ENCODE measurements at regions not wholly inside any gene's neighbourhood (a gene's known extent, or its start where the extent isn't known, plus 50 kb on each side); places are given as distances from the start of the nearest gene placed in this dataset.
"Not testable (repeated sequence)": the region's sequence is repeated elsewhere in the genome, so short reads cannot be mapped to it uniquely, and the experiment has no call there.

GRCh38 chr6:26275663-26276062 is 89.3 kb upstream of the BTN3A2 start:
- TF ChIP-seq CTCF (IDR thresholded peaks at IDR 0.05; ENCODE audit: low read depth, low read length): no peak
- H3K36me3 ChIP-seq: peaks cover 2% of the 10 kb centered on the region; the same call in 1 of the 2 replicates
- no peaks in the 10 kb centered on the region for H3K27me3 ChIP-seq (ENCODE audit: insufficient read depth, low read depth, severe bottlenecking)
- no peak overlapping the region for H3K27ac ChIP-seq
- H3K9me3 ChIP-seq (ENCODE audit: severe bottlenecking): peaks cover 17% of the 10 kb centered on the region
- H3K4me3 ChIP-seq (ENCODE audit: low read depth, low read length): no peak overlapping the region
- no peak for DNase-seq

DNA sequence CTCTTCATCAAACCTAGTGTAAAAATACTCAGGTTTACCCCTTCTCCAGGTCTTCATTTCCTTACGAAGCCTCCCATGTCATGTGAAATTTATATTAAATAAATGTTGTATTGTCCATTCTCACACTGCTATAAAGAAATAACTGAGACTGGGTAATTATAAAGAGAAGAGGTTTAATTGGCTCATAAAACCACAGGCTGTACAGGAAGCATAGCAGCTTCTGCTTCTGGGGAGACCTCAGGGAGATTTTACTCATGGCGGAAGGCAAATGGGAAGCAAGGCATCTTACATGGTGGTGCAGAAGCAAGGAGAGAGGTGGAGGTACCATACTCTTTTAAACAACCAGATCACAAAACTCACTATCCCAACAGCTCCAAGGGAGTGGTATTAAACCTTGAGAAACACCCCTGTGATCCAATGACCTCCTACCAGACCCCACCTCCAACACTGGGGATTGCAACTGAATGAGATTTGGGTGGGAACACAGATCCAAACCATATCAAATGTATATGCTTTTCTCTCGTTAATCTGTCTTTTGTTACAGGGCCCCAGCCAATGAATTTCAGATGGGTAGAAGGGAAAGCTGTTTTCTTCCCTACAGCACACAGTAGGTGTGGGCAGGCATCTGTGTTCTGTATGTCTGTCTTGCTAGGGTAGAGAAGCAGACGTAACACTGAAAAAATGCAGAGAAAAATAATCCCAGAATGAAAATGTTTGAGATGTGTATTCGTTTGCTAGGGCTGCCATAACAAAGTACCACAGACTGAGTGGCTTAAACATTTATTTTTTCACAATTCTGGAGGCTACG is 88.0 kb upstream of the BTN3A2 start:
- DNase-seq: no peak
- TF ChIP-seq CTCF (IDR thresholded peaks at IDR 0.05; ENCODE audit: low read depth, low read length): no peak
- Histone ChIP-seq H3K27me3 (ENCODE audit: insufficient read depth, low read depth, severe bottlenecking) (no peaks in the 10 kb centered on the region), H3K36me3 (peaks cover 7% of the 10 kb centered on the region; the same call in 1 of the 2 replicates), H3K9me3 (ENCODE audit: severe bottlenecking) (peaks cover 10% of the 10 kb centered on the region), H3K27ac (no peak overlapping the region), H3K4me3 (ENCODE audit: low read depth, low read length) (no peak overlapping the region)

GRCh38 chr6:26278536-26278935 is 86.5 kb upstream of the BTN3A2 start:
- H3K9me3 ChIP-seq (ENCODE audit: severe bottlenecking): no peaks in the 10 kb centered on the region
- TF ChIP-seq CTCF (IDR thresholded peaks at IDR 0.05; ENCODE audit: low read depth, low read length): no peak
- H3K27me3 ChIP-seq (ENCODE audit: insufficient read depth, low read depth, severe bottlenecking): no peaks in the 10 kb centered on the region
- H3K4me3 ChIP-seq (ENCODE audit: low read depth, low read length): no peak overlapping the region
- no peak overlapping the region for H3K27ac ChIP-seq
- no peak for DNase-seq
- H3K36me3 ChIP-seq: peaks cover 7% of the 10 kb centered on the region; the same call in 1 of the 2 replicates

DNA sequence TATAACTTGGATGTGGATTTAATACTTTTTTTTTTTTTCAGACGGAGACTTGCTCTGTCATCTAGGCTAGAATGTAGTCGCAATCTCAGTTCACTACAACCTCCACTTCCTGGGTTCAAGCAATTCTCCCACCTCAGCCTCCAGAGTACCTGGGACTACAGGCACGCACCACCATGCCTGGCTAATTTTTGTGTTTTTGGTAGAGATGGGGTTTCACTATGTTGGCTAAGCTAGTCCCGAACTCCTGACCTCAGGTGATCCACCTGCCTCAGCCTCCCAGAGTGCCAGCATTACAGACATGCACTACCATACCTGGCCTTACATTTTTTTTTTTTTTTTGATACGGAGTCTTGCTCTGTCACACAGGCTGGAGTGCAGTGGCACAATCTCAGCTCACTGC is 85.6 kb upstream of the BTN3A2 start:
- H3K4me3 ChIP-seq (ENCODE audit: low read depth, low read length); H3K36me3 ChIP-seq; H3K9me3 ChIP-seq (ENCODE audit: severe bottlenecking); H3K27me3 ChIP-seq (ENCODE audit: insufficient read depth, low read depth, severe bottlenecking); DNase-seq; H3K27ac ChIP-seq: not testable (repeated sequence)

DNA sequence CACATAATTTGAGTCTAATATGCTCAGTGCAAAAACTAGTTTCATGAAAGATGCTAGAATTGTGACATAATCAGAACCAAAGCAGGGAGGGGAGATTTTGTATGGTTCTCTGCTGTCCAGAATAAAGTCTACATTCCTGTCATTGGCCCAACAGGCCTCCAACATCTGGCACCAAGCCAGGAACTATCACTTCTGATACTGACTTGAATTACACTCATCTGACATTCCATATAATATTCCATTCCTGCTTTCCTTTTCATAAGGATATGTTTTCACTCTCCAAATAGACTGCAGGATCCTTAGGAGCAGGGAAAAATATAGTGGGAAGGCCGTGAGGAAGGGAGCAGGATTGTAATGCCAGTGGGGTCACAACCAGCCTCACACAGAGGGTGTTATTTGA is 84.6 kb upstream of the BTN3A2 start:
- no peaks in the 10 kb centered on the region for H3K27me3 ChIP-seq (ENCODE audit: insufficient read depth, low read depth, severe bottlenecking)
- no peaks in the 10 kb centered on the region for H3K9me3 ChIP-seq (ENCODE audit: severe bottlenecking)
- no peak overlapping the region for H3K4me3 ChIP-seq (ENCODE audit: low read depth, low read length)
- peaks cover 7% of the 10 kb centered on the region; the same call in 1 of the 2 replicates for H3K36me3 ChIP-seq
- no peak for DNase-seq
- H3K27ac ChIP-seq: no peak overlapping the region
- TF ChIP-seq CTCF (IDR thresholded peaks at IDR 0.05; ENCODE audit: low read depth, low read length): no peak

DNA sequence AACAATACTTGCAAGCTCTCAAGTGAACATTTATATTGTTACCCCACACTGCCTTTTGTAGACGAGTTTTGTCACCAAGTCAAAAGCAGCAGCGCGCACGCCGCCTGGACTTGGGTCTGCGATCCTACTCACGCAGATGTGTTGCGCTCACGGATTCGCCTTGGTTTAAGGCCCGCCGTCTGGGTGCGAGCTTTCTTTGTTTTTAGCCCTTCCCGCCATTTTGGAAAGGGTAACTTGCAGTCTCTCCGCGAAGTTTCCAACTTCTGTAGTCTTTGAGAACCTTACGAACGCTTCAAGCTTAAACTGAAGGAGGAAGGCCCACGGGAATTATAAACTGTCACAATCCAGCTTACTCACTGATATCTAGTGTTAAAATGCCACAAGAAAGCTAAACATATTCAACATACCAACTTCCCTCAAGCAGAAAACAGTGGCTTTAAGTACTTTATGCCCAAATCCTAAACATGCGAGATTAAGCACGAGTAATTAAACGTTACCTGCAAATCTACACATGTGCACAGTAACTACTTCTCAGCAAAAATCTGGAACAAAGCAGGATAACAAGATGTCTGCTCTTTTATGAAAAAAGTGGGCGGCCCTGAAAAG is 80.4 kb upstream of the BTN3A2 start:
- peak overlapping the region; percentile 93 for H3K27ac ChIP-seq
- peaks cover 12% of the 10 kb centered on the region for H3K36me3 ChIP-seq
- DNase-seq: peak; percentile 72
- H3K4me3 ChIP-seq (ENCODE audit: low read depth, low read length): peak overlapping the region; percentile 94
- no peaks in the 10 kb centered on the region for H3K27me3 ChIP-seq (ENCODE audit: insufficient read depth, low read depth, severe bottlenecking)
- no peak for TF ChIP-seq CTCF (IDR thresholded peaks at IDR 0.05; ENCODE audit: low read depth, low read length)
- peaks cover 8% of the 10 kb centered on the region for H3K9me3 ChIP-seq (ENCODE audit: severe bottlenecking)

Measured in WERI-Rb-1 (cell line).